RWPE1 (cell line): ENCODE measurements at regions not wholly inside any gene's neighbourhood (a gene's known extent, or its start where the extent isn't known, plus 50 kb on each side); places are given as distances from the start of the nearest gene placed in this dataset.

ENCODE experiments used
- CTCF ChIA-PET: fragments of 350-600 bp; sonication (Branson Sonifier 250); formaldehyde crosslinking; extraction: SDS; loops from one replicate; lab custom pipeline; 2021; lab: Yijun Ruan, JAX
- POLR2A ChIA-PET: fragments of 400-600 bp; formaldehyde crosslinking; extraction: SDS; loops from one replicate; lab custom pipeline; 2020; ENCODE audit warnings: antibody characterized with exemption; ENCODE audit not compliant: low non-redundant PET; lab: Yijun Ruan, JAX
- DNase-seq: peaks from one replicate; pipeline ENCODE4 v3.0.0; 2012; ENCODE audit warnings: low spot score
- H3K27ac ChIP-seq: fragments of 450-650 bp; 2 replicates; pipeline ENCODE4 v1.5.1; 2017
- CTCF ChIP-seq: fragments of 450-650 bp; conservative IDR thresholded peaks from 2 replicates; pipeline ENCODE4 v1.5.1; 2017; ENCODE audit warnings: low read depth, mild to moderate bottlenecking

- DNase-seq, result no peak
- TF ChIP-seq CTCF, result no peak
- POLR2A ChIA-PET, result no interaction called here
- CTCF ChIA-PET, result no interaction called here
- no peak overlapping the region for H3K27ac ChIP-seq
Observed at GRCh38 chr13:60945396-60945795, 470.3 kb downstream of the PCDH20 start.

GRCh38 chr13:60944863-60945262, 470.8 kb downstream of the PCDH20 start:
- ChIA-PET CTCF (no interaction called here), POLR2A (no interaction called here)
- H3K27ac ChIP-seq, result no peak overlapping the region
- no peak for TF ChIP-seq CTCF
- no peak for DNase-seq

- ChIA-PET POLR2A (no interaction called here), CTCF (no interaction called here)
- DNase-seq, result no peak
- peak overlapping the region; percentile 54; the same call in 1 of the 2 replicates for H3K27ac ChIP-seq
- no peak for TF ChIP-seq CTCF
Observed at GRCh38 chr13:60944016-60944415, 471.6 kb downstream of the PCDH20 start.

GRCh38 chr13:60936281-60936680, 479.4 kb downstream of the PCDH20 start:
- no peak overlapping the region for H3K27ac ChIP-seq
- ChIA-PET CTCF (no interaction called here), POLR2A (no interaction called here)
- DNase-seq, result no peak
- TF ChIP-seq CTCF, result no peak

- ChIA-PET CTCF (no interaction called here), POLR2A (no interaction called here)
- DNase-seq, result peak; percentile 11
- no peak overlapping the region for H3K27ac ChIP-seq
- no peak for TF ChIP-seq CTCF
Observed at GRCh38 chr13:60933638-60934037, 482.0 kb downstream of the PCDH20 start.

GRCh38 chr13:60931858-60932546, 483.6 kb downstream of the PCDH20 start:
- DNase-seq, result peak; percentile 16
- POLR2A ChIA-PET, result no interaction called here
- CTCF ChIA-PET, result no interaction called here

More at GRCh38 chr13:60931858-60932546, 483.6 kb downstream of the PCDH20 start:
- no peak for TF ChIP-seq CTCF
- H3K27ac ChIP-seq, result no peak overlapping the region
